Cerebellar cortex (tissue), 1 donor: ENCODE measurements at regions not wholly inside any gene's neighbourhood (a gene's known extent, or its start where the extent isn't known, plus 50 kb on each side); places are given as distances from the start of the nearest gene placed in this dataset.
"Not testable (repeated sequence)": the region's sequence is repeated elsewhere in the genome, so short reads cannot be mapped to it uniquely, and the experiment has no call there.

ENCODE experiments used
- DNase-seq: peaks from one replicate; pipeline ENCODE4 v3.0.0-alpha.2; 2015; ENCODE audit warnings: low spot score

DNA sequence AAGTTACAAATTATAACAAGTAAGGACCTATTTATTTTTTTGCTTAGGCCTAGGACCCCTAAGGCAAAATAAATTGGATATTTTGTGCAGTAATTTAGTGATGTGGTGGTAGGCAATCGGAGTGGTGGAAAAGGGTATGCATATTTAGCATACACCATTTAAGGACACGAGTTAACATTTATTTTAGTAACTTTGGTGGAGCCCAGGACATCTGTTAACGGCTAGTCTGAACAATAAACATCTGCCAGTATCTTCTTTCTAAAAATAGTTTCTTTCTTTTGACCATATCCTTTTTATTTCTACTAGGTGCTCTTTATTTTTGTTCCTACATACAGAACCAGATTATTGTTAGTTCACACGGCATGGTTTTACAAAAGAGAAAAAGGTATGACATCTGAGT is 326.3 kb downstream of the CHL1 start:
- no peak for DNase-seq

DNA sequence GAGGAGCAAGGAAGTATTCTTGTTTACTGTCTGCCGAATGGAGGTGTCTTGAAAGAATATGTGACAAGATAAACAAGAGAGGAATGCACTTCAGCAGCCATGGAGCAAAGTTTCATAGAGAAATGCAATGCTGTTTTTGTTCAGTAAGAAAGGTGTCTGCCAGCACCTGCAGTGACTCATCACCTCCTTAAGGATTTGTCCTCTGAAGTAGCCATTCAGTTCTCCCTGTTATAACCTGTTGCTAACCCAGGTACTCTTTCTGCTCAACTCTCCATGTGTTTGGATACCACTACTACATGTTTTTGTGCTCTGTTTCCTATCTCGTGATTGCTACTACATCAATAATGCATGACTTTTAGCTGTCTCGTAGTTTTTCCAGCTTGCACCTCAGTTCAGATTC is 328.9 kb downstream of the CHL1 start:
- no peak for DNase-seq

DNA sequence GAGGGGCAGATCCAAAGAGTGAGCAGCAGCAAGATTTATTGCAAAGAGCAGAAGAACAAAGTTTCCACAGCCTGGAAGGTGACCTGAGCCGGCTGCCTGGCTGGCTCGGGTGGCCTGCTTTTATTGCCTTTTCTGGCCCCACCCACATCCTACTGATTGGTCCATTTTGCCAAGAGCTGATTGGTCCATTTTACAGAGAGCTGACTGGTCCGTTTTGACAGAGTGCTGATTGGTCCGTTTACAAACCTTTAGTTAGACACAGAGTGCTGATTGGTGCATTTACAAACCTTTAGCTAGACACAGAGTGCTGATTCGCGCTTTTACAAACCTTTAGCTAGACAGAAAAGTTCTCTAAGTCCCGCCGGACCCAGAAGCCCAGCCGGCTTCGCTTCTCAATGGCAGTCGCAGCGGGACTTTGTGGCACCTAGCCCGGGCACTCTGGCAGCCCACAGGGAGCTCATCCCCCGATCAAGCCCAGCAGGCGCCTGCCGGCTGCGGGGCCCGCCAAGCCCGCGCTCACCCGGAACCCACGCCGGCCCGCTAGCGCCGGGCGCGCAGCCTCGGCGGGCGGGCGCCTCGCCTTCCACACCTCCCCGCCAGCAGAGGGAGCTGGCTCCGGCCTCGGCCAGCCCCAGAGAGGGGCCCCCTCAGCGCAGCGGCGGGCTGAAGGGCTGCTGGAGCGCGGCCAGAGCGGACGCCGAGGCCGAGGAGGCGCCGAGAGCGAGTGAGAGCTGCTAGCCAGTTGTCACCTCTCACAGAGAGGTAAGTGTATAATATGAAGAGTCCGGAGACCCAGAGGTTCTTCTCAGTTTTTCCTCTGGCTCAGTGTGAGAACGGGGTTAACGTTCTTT is 339.2 kb downstream of the CHL1 start:
- peak; percentile 62 for DNase-seq

GRCh38 chr3:536417-536813 is 339.9 kb downstream of the CHL1 start:
- no peak for DNase-seq

- DNase-seq: peak; percentile 82
Observed at GRCh38 chr3:541062-541801, 344.7 kb downstream of the CHL1 start.

DNA sequence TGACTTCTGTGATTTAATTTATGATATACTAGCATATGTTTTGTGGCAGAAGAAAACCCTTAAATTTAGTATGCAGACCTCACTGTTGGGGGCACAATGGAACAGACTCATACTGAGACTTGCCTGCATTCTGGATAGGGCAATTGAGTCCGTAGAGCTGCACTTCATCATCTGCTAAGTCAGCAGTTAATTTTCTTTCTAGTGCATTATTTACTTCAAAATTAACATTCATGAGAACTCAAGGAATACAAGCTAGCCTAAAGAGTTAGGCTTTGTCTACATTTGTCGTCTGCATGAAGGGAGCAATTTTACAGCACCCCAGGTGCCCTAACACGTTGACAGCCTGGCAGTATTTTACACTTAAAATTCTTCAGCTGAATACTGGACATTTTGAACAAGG is 345.5 kb downstream of the CHL1 start:
- peak; percentile 60 for DNase-seq

DNA sequence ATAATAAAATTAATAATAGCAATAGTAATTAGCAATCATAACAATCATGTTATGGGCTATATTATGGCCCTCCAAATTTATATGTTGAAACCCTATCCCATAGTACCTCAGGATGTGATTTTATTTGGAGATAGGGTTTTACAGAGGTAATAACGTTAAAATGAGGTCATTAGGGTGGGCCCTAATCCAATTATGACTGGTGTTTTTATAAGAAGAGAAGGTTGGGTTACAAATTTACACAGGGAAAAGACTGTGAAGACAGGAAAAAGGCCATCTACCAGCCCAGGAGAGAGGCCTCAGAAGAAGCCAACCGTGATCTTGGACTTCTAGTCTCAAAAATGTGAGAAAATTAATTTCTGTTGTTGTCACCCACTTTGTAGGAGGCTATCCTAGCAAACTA is 353.1 kb downstream of the CHL1 start:
- DNase-seq: peak; percentile 43

DNA sequence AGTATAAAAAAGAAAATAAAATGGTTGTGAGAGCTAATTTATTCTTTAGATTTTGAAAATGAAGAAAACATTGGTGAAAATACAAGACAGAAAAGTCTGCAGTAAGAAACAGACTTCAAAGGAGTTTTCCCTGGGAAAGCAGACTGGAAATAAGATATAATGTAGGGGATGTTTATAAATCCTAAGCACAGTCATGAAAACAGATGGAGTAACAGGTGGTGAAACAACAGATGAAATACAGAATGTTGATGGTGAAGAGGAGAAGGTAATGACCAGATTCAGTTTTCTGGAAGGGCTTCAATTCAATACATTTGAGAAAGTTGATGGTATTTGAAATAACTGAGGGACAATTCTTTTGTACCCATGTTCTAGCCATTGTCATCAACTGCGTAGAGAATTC is 353.9 kb downstream of the CHL1 start:
- peak; percentile 72 for DNase-seq

- DNase-seq: no peak
Observed at GRCh38 chr3:557972-558371, 361.4 kb downstream of the CHL1 start.

- DNase-seq: no peak
Observed at GRCh38 chr3:567488-568185, 371.1 kb downstream of the CHL1 start.

DNA sequence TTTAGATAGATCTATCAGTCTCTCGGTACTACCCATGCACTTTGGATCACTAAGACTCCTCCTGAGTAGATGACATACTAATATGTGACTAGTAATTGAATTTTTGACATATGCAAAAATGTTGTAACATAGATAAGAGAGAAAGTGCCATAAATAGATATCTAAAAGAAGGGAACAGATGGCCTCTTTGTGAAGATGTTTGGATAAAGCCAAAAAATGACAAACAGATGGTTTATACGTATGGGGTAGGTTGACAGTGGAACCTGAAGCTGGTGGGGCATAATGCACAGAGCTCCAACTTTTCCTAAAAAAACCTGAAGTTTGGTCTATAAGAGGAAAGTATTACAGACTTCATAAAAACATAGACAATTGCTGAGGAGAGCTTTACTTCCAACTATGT is 383.0 kb downstream of the CHL1 start:
- peak; percentile 69 for DNase-seq

- peak; percentile 59 for DNase-seq
Observed at GRCh38 chr3:589066-589465, 392.5 kb downstream of the CHL1 start.

- not testable (repeated sequence) for DNase-seq
Observed at GRCh38 chr3:597304-597703, 400.7 kb downstream of the CHL1 start.

DNA sequence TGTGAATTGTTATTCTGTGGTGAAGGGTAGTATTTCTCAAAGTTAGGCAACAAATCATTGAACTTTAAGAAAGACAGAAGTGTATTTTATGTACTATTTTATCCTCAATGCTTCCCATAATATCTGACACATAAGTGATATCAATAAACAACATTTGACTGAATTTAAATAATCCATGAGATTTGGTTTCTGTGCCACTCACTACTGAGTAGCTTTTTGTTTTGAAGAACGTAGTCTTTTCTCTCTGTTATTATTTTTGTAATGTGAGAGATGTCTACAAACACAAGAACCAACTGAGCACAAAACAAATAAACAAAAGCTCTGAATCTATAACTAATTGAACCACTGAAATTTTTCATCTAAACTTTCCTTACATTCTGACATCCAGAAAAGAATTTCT is 401.2 kb downstream of the CHL1 start:
- not testable (repeated sequence) for DNase-seq

GRCh38 chr3:607480-607879 is 410.9 kb downstream of the CHL1 start:
- not testable (repeated sequence) for DNase-seq

GRCh38 chr3:621714-622113 is 425.2 kb downstream of the CHL1 start:
- no peak for DNase-seq

- DNase-seq: no peak
Observed at GRCh38 chr3:622314-622713, 425.8 kb downstream of the CHL1 start.

GRCh38 chr3:623914-624545 is 427.5 kb downstream of the CHL1 start:
- no peak for DNase-seq

GRCh38 chr3:632571-633170 is 436.1 kb downstream of the CHL1 start:
- peak; percentile 91 for DNase-seq

- no peak for DNase-seq
Observed at GRCh38 chr3:634511-634910, 437.9 kb downstream of the CHL1 start.

GRCh38 chr3:635393-635792 is 438.8 kb downstream of the CHL1 start:
- DNase-seq: no peak

DNA sequence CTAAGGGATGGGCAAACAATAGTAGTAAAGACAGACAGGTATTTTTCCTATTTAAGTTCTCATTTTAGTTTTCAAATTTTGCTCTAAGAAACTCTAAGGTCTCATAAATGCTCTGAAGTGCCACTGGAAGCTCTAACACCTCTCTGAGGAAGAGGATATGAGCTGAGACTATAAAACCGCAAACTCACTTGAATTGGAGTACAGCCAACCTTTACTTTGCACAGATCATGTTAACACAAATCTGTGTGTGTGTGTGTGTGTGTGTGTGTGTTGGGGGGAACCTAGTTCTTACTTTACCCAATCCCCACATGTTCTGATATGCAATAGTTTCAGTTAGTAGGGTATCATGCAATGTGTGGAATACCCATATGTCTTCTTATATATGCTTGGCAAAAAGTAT is 446.8 kb downstream of the CHL1 start:
- DNase-seq: no peak
